ENCODE measurements at regions not wholly inside any gene's neighbourhood (a gene's known extent, or its start where the extent isn't known, plus 50 kb on each side); places are given as distances from the start of the nearest gene placed in this dataset.

GRCh38 chr11:112581747-112582146 lies 321.1 kb upstream of the PLET1 start:
- TF ChIP-seq CTCF (IDR thresholded peaks at IDR 0.05; ENCODE audit: low read depth, low read length, missing input control) (no peak), YY1 (IDR thresholded peaks at IDR 0.05) (no peak), JUND (IDR thresholded peaks at IDR 0.05) (no peak)

Data from liver (tissue), 3 donors.